Left cardiac atrium (tissue), 4 donors: ENCODE measurements at regions not wholly inside any gene's neighbourhood (a gene's known extent, or its start where the extent isn't known, plus 50 kb on each side); places are given as distances from the start of the nearest gene placed in this dataset.

ENCODE experiments used
- ATAC-seq, 2 donors: fragments of 200-7000 bp; cut with Tn5 transposase; one replicate each; pipeline ENCODE4 v1.9.1; 2020; ENCODE audit warnings: mild to moderate bottlenecking in 2 of 2, moderate library complexity in 2 of 2
- DNase-seq: peaks from one replicate; pipeline ENCODE4 v3.0.0-alpha.2; 2020
- intact Hi-C, 2 donors: fragments of 100-400 bp; cut with DNase I; formaldehyde crosslinking; loops; one replicate each; pipeline versions ENCODE4 v1.14.1 to v1.15.1; 2022 to 2023
- donor health status: DM: no; HTN: yes; CAD: no.
- donor health status: DM: no; HTN: yes; CAD: no; lungs with severe emphysema.
- donor health status: DM: yes; HTN: yes; CAD: no.
- donor health status: Dilated cardiomyopathy.

DNA sequence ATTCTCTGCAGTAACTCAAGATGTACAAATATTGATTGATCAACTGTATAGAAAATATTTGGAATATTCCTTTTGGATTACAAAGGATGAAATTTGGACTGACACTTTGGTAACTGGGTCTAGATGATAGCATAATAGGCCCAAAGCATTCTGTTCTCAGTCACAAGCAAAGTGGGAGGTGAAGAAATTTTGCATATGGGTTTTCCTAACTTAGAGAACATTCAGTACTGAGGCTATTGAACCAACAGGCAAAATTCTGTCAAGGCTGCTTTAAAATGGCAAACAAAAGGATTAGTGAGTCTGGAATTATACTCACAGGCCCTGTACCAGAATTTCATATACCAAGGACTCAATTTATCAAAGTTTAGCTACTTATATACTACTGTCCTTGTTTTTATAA is 1020.6 kb downstream of the TLE4 start:
- ATAC-seq (no peak), DNase-seq (no peak)
- intact Hi-C loops: no loop called here

DNA sequence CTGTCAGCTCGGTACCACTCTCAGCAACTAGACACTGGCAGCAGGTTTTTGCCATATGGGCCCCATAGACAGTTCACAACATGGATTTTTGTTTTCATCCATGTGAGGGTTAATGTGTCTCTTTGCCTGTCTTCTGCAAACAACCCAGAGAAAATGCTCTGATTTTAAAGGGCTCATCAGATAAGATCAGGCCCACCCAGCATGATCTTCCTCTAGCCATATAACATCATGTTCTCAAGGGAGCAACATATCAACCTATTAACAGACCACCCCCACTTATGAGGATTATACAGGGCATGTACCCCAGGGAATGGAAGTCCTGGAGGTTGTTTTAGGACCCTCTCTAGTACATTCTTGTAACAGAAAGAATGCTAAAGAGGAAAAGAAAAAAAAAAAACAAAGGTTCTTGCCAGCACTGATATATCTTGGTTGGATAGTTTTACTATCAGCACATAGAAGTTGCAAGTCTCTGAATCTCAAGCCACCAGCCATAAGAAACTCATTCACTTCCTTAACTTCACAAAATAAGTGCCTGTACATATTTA is 1015.1 kb downstream of the TLE4 start:
- DNase-seq (no peak), ATAC-seq (no peak)

DNA sequence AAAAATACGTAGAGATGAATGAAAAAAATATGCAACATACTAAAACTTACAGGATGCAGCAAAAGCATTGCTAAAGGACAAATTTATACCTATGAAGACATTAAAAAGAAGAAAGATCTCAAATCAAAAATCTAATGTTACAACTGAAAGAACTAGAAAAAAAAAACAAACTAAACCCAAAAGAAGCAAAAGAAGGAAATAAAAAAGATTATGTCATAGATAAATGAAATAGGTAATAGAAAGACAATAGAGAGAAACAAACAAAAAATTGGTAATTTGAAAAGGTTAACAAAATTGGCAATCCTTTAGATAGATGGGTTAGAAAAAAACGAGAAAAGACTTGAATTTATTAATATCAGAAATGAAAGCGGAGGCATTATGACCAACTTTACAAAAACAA is 1000.2 kb downstream of the TLE4 start:
- ATAC-seq (no peak), DNase-seq (no peak)
- intact Hi-C loops: no loop called here

More for the DNA sequence above, 1015.1 kb downstream of the TLE4 start:
- intact Hi-C loops: no loop called here

DNA sequence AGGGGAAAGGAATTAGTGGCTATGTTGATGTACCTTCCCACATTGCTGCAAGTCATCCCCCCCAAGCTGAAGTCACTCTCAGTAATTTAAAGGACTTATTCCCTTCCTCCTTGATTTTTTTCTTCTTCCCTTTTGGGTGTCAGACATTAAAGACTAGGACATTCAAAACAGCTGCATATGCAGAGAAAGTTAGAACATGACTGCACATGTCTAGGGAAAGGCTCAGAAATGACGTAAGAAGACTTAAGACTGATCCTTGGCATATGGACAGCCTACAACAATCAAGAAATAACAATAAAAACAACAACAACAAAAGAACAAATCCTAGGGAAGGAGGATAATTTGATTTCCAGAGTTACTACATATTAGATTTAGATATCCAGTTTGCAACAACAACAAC is 997.5 kb downstream of the TLE4 start:
- DNase-seq (no peak), ATAC-seq (no peak)
- intact Hi-C loops: no loop called here

DNA sequence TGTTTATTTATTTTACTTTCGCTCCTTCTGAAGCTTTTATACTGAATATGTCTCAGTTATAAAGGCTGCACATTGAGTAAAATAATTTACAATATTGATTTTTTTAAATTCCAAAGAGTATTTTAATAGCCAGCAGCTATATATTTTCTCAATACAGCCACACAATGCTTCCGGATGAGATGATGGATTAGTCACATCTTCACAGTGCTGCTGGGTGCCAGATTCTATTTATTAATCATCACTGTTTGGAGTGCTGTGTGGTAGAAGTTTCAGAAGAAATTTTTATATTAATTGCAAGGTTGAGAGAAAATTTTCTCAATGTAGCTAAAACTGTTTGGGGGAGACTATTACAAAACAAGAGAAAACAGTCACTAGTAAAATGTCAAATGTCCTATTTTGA is 989.8 kb downstream of the TLE4 start:
- DNase-seq (no peak), ATAC-seq (no peak)
- intact Hi-C loops: no loop called here

DNA sequence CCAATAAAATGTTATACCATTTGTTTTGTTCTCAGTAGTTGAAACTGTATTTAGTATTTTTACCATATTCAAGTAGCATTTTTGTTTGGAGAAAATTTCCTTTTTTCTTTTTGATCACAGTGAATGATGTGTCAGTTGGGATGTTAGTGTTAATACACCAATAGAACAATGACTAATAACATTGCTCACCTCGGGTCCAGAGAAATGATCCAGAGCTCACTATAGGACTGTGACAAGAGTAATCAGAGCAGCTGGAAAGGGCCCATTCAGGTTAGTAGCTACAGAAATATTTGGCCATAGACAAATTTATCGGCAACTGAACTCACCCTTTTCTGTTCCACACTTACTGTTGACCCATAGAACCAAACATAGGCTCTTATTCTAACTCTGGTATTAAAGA is 989.2 kb downstream of the TLE4 start:
- ATAC-seq (no peak), DNase-seq (no peak)
- intact Hi-C loops: no loop called here

DNA sequence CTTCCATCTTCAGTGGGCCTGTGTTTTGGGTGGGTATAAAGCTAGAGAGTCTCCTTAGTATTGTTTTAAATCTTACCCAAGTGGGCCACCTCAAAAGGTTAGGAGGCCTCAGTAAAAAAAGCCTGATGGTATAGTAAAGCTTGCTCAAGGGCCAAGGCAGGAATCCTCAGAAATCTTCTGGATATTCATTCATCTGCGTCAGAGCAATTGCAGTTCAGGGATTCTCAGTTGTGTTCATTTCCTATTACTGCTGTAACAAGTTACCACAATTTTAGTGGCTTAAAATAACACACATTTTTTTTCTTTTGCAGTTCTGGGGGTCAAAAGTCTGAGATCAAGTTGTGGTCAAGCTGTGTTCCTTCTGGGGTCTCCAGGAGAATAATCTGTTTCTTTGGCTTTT is 985.5 kb downstream of the TLE4 start:
- ATAC-seq (no peak), DNase-seq (no peak)
- intact Hi-C loops: no loop called here

DNA sequence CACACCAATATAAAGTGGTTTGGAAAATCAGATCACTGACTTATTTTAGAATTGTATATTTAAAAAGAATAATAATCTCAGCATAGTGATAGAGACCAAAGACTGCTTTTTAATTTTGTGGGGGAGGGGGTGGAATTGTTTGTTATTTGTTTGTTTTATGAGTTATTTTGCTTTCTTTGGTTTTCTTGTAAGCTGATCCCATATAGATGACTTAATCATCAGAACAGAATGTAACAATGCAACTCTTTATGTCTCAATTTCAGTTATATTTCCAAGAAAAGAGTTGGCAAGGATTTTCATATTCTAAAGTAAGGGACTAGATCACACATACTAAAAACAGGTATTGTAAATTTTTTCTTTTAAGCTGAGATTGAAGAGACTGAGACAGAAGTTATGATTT is 984.9 kb downstream of the TLE4 start:
- intact Hi-C loops: no loop called here
- no peak for DNase-seq
- ATAC-seq: no peak

DNA sequence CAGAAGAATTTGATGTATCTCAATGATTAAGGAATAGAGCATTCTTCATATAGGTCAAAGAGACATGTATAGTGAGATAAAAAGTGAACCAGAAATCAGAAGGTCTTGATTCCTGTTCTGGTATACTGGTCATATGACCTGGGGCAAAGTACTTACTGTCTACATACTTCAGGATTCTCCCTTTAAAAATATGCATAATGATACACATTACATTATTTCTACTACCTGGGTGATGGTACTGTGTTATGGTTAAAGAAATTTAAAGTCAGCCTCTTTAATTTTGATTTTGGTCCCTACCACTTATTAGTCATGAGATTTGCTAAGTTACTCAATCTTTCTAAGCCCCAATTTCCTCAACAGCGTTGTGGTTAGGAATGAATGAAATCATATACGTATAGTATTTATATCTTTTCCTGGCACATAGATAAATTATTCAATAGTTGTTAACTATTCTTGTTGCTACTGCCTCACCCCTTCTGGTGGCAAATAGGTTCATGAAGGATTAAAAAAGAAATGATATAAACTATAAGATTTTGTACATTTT is 984.1 kb downstream of the TLE4 start:
- no peak for DNase-seq
- ATAC-seq: no peak
- intact Hi-C loops: no loop called here

DNA sequence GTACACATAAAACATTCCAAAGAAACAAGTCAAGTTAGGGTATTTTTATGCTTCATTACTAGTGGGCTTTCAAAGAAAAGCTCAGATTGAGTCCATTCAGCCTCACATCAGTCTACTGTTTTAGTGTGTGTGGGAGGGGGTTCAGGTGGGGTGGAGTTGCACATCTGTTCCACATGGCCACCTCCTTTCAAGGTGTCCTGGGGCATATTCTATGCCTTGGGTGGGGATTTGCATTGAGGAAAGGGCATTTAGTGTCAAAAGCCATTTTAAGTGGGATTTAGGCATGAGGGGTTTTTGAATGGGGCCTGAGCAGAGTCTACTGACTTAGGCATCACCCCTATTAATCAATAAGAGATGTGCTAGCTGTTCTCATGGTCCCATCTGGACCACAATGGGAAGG is 983.1 kb downstream of the TLE4 start:
- ATAC-seq (no peak), DNase-seq (no peak)
- intact Hi-C loops: no loop called here

DNA sequence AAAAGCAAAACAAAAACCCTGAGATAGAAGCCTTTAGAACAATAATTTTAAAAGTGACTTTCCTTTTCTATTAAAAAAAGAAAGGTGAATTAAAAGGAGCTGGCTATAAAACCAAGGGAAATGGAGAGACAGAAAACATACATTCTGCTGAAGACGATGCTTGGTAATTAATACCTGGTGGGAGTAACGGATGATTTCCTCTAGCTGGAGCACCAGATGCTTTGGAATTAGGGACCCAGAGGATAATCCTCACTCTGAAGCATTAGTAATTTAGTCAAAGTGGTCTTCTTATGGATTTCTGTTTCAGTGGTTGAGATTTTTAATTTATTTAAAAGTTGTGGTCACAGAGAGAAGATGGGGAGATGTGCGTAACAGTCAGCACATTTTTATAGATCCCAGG is 982.5 kb downstream of the TLE4 start:
- intact Hi-C loops: no loop called here
- ATAC-seq (no peak), DNase-seq (no peak)

DNA sequence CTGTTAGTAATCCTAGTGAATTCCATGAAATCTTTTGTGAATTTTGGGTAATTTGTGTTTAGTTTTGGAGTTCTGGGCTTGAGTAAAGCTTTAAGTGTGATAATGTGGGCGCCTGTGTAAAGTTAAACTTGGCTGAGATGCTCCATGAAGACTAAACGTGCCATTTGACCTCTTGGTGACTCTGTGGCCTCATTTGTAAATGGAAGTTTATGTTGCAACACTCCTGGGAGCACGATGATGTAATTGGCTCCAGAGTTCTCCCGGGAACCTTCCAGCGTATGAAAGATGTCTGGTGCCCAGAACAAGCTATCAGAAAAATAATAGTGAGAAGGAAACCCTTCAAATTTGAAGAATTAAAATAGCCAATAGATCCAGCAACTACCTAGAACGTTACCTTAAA is 981.2 kb downstream of the TLE4 start:
- ATAC-seq (peak; percentile 70 to 82), DNase-seq (peak; percentile 52)
- intact Hi-C loops: no loop called here

DNA sequence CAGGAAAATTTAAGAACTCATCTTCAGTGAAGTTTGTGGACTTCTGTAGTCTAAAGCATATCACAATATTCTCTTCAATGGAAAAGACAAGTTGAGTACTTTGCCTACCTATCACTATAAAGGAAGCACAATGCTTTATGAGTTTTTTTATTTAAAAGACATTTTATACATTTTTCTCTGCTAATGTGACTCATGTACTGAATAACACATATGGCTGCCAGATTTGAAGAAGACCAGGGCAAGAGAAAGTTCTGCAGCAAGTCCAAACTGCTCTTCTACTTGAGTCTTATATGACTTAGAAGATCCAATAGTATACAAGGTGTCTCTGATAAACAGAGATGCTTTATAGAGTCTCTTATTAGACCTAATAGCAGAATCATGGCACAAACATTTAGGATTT is 978.4 kb downstream of the TLE4 start:
- ATAC-seq (no peak), DNase-seq (no peak)
- intact Hi-C loops: no loop called here

DNA sequence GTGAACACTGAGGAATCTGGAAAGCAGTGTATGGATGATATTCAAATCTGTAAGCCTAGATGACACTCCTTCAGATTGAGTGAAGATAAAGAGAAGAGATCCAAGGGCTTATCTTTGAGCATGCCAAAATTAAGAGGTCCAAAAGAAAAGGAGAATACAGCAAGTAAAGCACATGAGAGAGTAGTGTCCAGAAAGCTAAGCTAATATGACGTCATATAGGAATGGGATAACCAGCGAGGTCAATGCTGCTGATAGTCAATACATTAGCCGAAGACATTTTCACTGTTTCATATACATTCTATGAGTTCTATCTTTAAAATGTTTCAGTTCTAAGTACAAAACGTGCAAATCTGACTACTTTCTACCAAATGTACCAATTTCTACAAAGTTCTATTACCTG is 975.8 kb downstream of the TLE4 start:
- intact Hi-C loops: no loop called here
- ATAC-seq (no peak), DNase-seq (no peak)

DNA sequence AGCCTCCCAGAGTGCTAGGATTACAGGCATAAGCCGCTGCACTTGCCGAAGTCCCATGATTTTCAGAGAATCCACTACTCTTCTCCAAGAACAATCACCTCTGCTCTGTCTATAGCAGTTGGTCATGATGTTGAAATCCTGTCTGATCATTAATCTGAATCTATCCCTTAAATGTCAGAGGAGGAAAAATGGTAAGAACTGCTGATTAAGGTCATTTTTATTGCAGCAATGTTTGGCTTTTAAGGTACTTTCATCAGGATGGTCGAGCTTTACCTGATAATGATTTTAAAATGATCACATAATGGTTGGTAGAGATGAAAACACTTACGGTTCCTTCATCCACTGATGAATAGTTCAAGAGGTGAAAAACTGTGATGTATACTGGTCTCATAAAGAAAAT is 968.6 kb downstream of the TLE4 start:
- intact Hi-C loops: no loop called here
- DNase-seq: no peak
- no peak for ATAC-seq

DNA sequence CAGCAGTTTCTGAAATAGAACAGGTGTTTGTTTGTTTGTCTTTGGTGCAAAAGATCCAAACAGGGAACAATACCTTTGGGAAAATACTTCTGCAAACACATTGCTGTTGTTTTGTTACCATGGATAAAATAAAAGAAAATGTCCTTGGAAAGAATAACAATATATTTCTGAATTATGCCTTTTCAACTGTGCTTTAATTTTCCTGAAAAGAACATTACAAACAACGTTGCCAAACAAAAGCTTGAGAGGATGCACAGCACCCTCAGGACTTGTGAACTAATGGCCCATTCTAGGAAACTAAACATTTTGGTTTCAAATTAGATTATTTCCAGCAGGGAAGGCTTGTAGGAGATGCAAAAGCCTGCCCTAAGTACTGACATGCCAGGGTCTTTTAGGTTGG is 967.2 kb downstream of the TLE4 start:
- intact Hi-C loops: no loop called here

DNA sequence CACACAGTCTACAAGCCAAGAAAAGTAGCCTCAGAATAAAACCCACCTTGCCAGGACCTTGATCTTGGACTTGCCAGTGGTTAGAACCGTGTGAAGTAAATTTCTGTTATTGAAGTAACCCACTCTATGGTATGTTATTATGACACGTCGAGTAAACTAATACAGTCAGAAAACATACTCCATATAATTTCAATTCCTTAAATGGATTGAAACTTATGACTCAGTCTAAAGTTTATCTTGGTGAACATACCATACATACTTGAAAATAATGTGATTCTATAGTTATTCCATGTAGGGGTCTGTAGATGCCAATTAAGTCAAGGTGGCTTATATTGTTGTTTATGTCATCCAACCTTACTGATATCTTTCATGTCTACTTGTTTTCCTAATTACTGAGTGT is 950.7 kb downstream of the TLE4 start:
- DNase-seq (no peak), ATAC-seq (no peak)
- intact Hi-C loops: no loop called here

More for the DNA sequence above, 967.2 kb downstream of the TLE4 start:
- ATAC-seq (no peak), DNase-seq (no peak)

DNA sequence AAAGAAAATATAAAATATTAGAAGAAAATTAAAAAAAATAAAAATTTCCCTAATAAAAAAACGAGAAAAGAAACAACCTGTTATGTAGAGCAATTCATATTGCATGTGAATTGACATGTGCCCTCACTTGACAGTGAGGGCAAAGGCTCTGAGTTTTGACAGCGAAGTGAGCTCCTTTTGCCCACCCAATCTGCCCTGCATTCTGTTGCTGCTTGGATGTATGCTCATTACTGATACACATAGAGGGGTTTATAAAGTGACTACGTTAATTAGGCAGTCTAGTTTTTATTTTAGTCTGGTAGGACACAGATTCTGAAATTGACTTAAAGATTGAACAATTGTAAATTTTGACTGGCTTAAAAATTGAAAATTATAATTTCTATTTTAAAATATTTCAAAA is 949.4 kb downstream of the TLE4 start:
- intact Hi-C loops: no loop called here
- DNase-seq (no peak), ATAC-seq (no peak)

DNA sequence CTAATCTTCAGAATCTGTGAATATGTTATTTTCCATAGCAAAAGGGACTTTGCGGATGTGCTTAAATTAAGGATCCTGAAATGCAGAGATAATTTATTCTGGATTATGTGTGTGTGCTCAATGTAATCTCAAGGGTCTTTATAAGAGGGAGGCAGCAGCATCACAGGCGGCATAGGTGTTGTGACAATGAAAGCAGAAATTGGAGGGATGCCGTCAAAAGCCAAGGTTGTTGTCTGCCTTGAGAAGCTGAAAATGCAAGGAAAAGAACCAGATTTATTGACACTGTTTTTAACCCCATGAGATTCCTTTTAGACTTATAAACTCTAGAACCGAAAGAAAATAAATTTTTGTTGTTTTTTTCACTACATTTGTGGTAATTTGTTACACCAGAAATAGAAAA is 948.5 kb downstream of the TLE4 start:
- DNase-seq (no peak), ATAC-seq (no peak)
- intact Hi-C loops: no loop called here

DNA sequence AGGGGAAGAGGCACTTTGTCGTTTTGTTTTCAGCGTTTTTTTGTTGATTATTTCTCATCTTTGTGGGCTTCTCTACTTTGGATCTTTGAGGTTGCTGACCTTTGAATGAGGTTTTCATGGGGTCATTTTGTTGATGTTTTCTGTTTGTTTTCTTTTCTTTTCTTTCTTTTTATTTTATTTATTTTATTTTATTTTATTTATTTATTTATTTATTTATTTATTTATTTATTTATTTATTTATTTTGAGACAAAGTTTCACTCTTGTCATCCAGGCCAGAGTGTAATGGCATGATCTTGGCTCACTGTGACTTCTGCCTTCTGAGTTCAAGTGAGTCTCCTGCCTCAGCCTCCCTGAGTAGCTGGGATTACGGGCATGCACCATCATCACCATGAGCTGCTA is 946.7 kb downstream of the TLE4 start:
- intact Hi-C loops: no loop called here
- ATAC-seq (no peak), DNase-seq (no peak)

DNA sequence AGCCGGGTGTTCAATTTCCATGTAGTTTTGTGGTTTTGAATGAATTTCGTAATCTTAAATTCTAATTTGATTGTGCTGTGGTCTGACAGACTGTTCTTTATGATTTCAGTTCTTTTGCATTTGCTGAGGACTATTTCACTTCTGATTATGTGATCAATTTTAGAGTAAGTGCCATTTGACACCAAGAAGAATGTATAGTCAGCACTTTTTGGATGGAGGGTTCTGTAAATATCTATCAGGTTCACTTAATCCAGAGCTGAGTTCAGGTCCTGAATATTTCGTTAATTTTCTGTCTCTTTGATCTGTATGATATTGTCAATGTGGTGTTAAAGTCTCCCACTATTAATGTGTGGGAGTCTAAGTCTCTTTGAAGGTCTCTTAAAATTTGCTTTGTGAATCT is 944.9 kb downstream of the TLE4 start:
- DNase-seq (no peak), ATAC-seq (no peak)
- intact Hi-C loops: no loop called here

DNA sequence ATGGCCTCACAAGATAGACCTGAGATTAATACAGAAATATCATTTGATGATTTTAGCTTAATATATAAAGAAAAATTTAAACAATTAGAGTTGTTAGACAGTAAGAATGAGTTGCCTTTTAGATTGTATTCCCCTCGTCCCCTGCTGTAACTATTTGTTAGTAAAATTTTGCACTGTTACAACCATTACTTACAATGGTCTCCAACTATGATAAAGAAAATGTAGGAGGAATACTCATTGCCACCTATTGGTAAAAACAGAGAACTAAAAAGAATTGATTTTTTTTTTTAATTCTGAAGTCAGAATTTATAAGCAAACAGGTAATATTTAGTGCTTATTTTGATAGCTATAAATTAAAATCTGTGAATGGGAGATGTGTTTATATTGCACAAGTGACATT is 937.6 kb downstream of the TLE4 start:
- DNase-seq (no peak), ATAC-seq (no peak)
- intact Hi-C loops: no loop called here
